ENCODE measurements at regions not wholly inside any gene's neighbourhood (a gene's known extent, or its start where the extent isn't known, plus 50 kb on each side); places are given as distances from the start of the nearest gene placed in this dataset.

- H3K9me3 Mint-ChIP-seq = no peaks in the 10 kb centered on the region
- peaks cover 7% of the 10 kb centered on the region for H3K27me3 Mint-ChIP-seq
- no peak for DNase-seq
- peaks cover 6% of the 10 kb centered on the region for H3K4me1 Mint-ChIP-seq (ENCODE audit: low read depth)
- no peak overlapping the region for H3K4me3 Mint-ChIP-seq
- no peaks in the 10 kb centered on the region for H3K36me3 Mint-ChIP-seq (ENCODE audit: low read depth)
- no peak overlapping the region for H3K27ac Mint-ChIP-seq
These were observed 286.4 kb downstream of the PRDM5 start for GRCh38 chr4:120636120-120636630.

- H3K27me3 Mint-ChIP-seq = peaks cover 6% of the 10 kb centered on the region
- peaks cover 6% of the 10 kb centered on the region for H3K4me1 Mint-ChIP-seq (ENCODE audit: low read depth)
- no peak overlapping the region for H3K4me3 Mint-ChIP-seq
- no peak for DNase-seq
- no peak overlapping the region for H3K27ac Mint-ChIP-seq
- H3K36me3 Mint-ChIP-seq (ENCODE audit: low read depth) = no peaks in the 10 kb centered on the region
- peaks cover under 1% of the 10 kb centered on the region for H3K9me3 Mint-ChIP-seq
These were observed 288.7 kb downstream of the PRDM5 start for GRCh38 chr4:120633810-120634209.

- Mint-ChIP-seq H3K9me3 (peaks cover 12% of the 10 kb centered on the region), H3K4me3 (no peak overlapping the region), H3K4me1 (ENCODE audit: low read depth) (no peaks in the 10 kb centered on the region), H3K27me3 (peaks cover 6% of the 10 kb centered on the region), H3K36me3 (ENCODE audit: low read depth) (no peaks in the 10 kb centered on the region), H3K27ac (no peak overlapping the region)
- no peak for DNase-seq
These were observed 292.1 kb downstream of the PRDM5 start for GRCh38 chr4:120630427-120630826.

- Mint-ChIP-seq H3K27me3 (peaks cover 4% of the 10 kb centered on the region), H3K27ac (no peak overlapping the region), H3K4me1 (ENCODE audit: low read depth) (no peaks in the 10 kb centered on the region)
These were observed 292.9 kb downstream of the PRDM5 start for GRCh38 chr4:120629546-120630108.

GRCh38 chr4:120622601-120623000 lies 299.9 kb downstream of the PRDM5 start:
- DNase-seq = no peak
- no peak overlapping the region for H3K4me3 Mint-ChIP-seq
- no peaks in the 10 kb centered on the region for H3K36me3 Mint-ChIP-seq (ENCODE audit: low read depth)
- H3K9me3 Mint-ChIP-seq = peaks cover 7% of the 10 kb centered on the region
- no peaks in the 10 kb centered on the region for H3K4me1 Mint-ChIP-seq (ENCODE audit: low read depth)
- H3K27me3 Mint-ChIP-seq = peaks cover 10% of the 10 kb centered on the region
- H3K27ac Mint-ChIP-seq = no peak overlapping the region

More at GRCh38 chr4:120629546-120630108, 292.9 kb downstream of the PRDM5 start:
- Mint-ChIP-seq H3K9me3 (peaks cover 12% of the 10 kb centered on the region), H3K4me3 (no peak overlapping the region), H3K36me3 (ENCODE audit: low read depth) (no peaks in the 10 kb centered on the region)
- no peak for DNase-seq

- no peak for DNase-seq
- Mint-ChIP-seq H3K36me3 (ENCODE audit: low read depth) (no peaks in the 10 kb centered on the region), H3K9me3 (no peaks in the 10 kb centered on the region), H3K27ac (no peak overlapping the region), H3K4me1 (ENCODE audit: low read depth) (no peaks in the 10 kb centered on the region), H3K4me3 (no peak overlapping the region), H3K27me3 (no peaks in the 10 kb centered on the region)
These were observed 305.4 kb downstream of the PRDM5 start for GRCh38 chr4:120617171-120617570.

GRCh38 chr4:120616041-120616440 lies 306.5 kb downstream of the PRDM5 start:
- Mint-ChIP-seq H3K4me3 (no peak overlapping the region), H3K36me3 (ENCODE audit: low read depth) (no peaks in the 10 kb centered on the region), H3K9me3 (no peaks in the 10 kb centered on the region), H3K27me3 (no peaks in the 10 kb centered on the region), H3K4me1 (ENCODE audit: low read depth) (no peaks in the 10 kb centered on the region), H3K27ac (no peak overlapping the region)
- no peak for DNase-seq

GRCh38 chr4:120613778-120614177 lies 308.7 kb downstream of the PRDM5 start:
- H3K4me1 Mint-ChIP-seq (ENCODE audit: low read depth) = no peaks in the 10 kb centered on the region
- H3K36me3 Mint-ChIP-seq (ENCODE audit: low read depth) = no peaks in the 10 kb centered on the region
- H3K27ac Mint-ChIP-seq = no peak overlapping the region
- no peaks in the 10 kb centered on the region for H3K9me3 Mint-ChIP-seq
- H3K4me3 Mint-ChIP-seq = no peak overlapping the region
- no peaks in the 10 kb centered on the region for H3K27me3 Mint-ChIP-seq
- no peak for DNase-seq

- H3K9me3 Mint-ChIP-seq = peaks cover 4% of the 10 kb centered on the region
- H3K27ac Mint-ChIP-seq = no peak overlapping the region
- no peaks in the 10 kb centered on the region for H3K27me3 Mint-ChIP-seq
- no peak overlapping the region for H3K4me3 Mint-ChIP-seq
- no peaks in the 10 kb centered on the region for H3K4me1 Mint-ChIP-seq (ENCODE audit: low read depth)
- H3K36me3 Mint-ChIP-seq (ENCODE audit: low read depth) = no peaks in the 10 kb centered on the region
- no peak for DNase-seq
These were observed 311.4 kb downstream of the PRDM5 start for GRCh38 chr4:120611092-120611491.

- H3K9me3 Mint-ChIP-seq = no peaks in the 10 kb centered on the region
- DNase-seq = no peak
- H3K4me1 Mint-ChIP-seq (ENCODE audit: low read depth) = no peaks in the 10 kb centered on the region
- H3K27me3 Mint-ChIP-seq = peaks cover 13% of the 10 kb centered on the region
- no peaks in the 10 kb centered on the region for H3K36me3 Mint-ChIP-seq (ENCODE audit: low read depth)
- no peak overlapping the region for H3K27ac Mint-ChIP-seq
- no peak overlapping the region for H3K4me3 Mint-ChIP-seq
These were observed 331.5 kb downstream of the PRDM5 start for GRCh38 chr4:120591038-120591437.

- H3K4me1 Mint-ChIP-seq (ENCODE audit: low read depth) = no peaks in the 10 kb centered on the region
- no peak overlapping the region for H3K4me3 Mint-ChIP-seq
- peaks cover 9% of the 10 kb centered on the region for H3K27me3 Mint-ChIP-seq
- no peaks in the 10 kb centered on the region for H3K36me3 Mint-ChIP-seq (ENCODE audit: low read depth)
- H3K27ac Mint-ChIP-seq = no peak overlapping the region
- no peak for DNase-seq
- no peaks in the 10 kb centered on the region for H3K9me3 Mint-ChIP-seq
These were observed 332.7 kb downstream of the PRDM5 start for GRCh38 chr4:120589787-120590186.

- Mint-ChIP-seq H3K4me3 (no peak overlapping the region), H3K4me1 (ENCODE audit: low read depth) (no peaks in the 10 kb centered on the region), H3K36me3 (ENCODE audit: low read depth) (no peaks in the 10 kb centered on the region), H3K27ac (no peak overlapping the region), H3K9me3 (no peaks in the 10 kb centered on the region), H3K27me3 (no peaks in the 10 kb centered on the region)
- DNase-seq = no peak
These were observed 353.8 kb downstream of the PRDM5 start for GRCh38 chr4:120568731-120569130.

GRCh38 chr4:120561648-120562047 lies 360.9 kb downstream of the PRDM5 start:
- Mint-ChIP-seq H3K27me3 (no peaks in the 10 kb centered on the region), H3K27ac (no peak overlapping the region), H3K4me1 (ENCODE audit: low read depth) (no peaks in the 10 kb centered on the region), H3K9me3 (peaks cover 18% of the 10 kb centered on the region), H3K36me3 (ENCODE audit: low read depth) (no peaks in the 10 kb centered on the region), H3K4me3 (no peak overlapping the region)
- no peak for DNase-seq

GRCh38 chr4:120557372-120557771 lies 365.2 kb downstream of the PRDM5 start:
- peaks cover 14% of the 10 kb centered on the region for H3K9me3 Mint-ChIP-seq
- no peaks in the 10 kb centered on the region for H3K36me3 Mint-ChIP-seq (ENCODE audit: low read depth)

GRCh38 chr4:120555058-120555457 lies 367.5 kb downstream of the PRDM5 start:
- Mint-ChIP-seq H3K27ac (no peak overlapping the region), H3K4me3 (no peak overlapping the region), H3K9me3 (no peaks in the 10 kb centered on the region), H3K4me1 (ENCODE audit: low read depth) (no peaks in the 10 kb centered on the region), H3K36me3 (ENCODE audit: low read depth) (no peaks in the 10 kb centered on the region), H3K27me3 (no peaks in the 10 kb centered on the region)
- no peak for DNase-seq

More at GRCh38 chr4:120557372-120557771, 365.2 kb downstream of the PRDM5 start:
- no peak overlapping the region for H3K27ac Mint-ChIP-seq
- H3K27me3 Mint-ChIP-seq = no peaks in the 10 kb centered on the region
- DNase-seq = no peak
- H3K4me1 Mint-ChIP-seq (ENCODE audit: low read depth) = no peaks in the 10 kb centered on the region
- no peak overlapping the region for H3K4me3 Mint-ChIP-seq

GRCh38 chr4:120554086-120554485 lies 368.4 kb downstream of the PRDM5 start:
- no peak overlapping the region for H3K4me3 Mint-ChIP-seq
- no peaks in the 10 kb centered on the region for H3K4me1 Mint-ChIP-seq (ENCODE audit: low read depth)
- no peaks in the 10 kb centered on the region for H3K36me3 Mint-ChIP-seq (ENCODE audit: low read depth)
- no peak overlapping the region for H3K27ac Mint-ChIP-seq
- no peaks in the 10 kb centered on the region for H3K9me3 Mint-ChIP-seq
- no peak for DNase-seq
- no peaks in the 10 kb centered on the region for H3K27me3 Mint-ChIP-seq
